ENCODE measurements at regions not wholly inside any gene's neighbourhood (a gene's known extent, or its start where the extent isn't known, plus 50 kb on each side); places are given as distances from the start of the nearest gene placed in this dataset.

GRCh38 chr6:9062596-9062995 lies 627.3 kb upstream of the SLC35B3 start:
- no peak for DNase-seq (ENCODE audit: low read depth)
- H3K4me3 ChIP-seq (ENCODE audit: control insufficient read depth, low read depth, low read length) = no peak overlapping the region
- TF ChIP-seq CTCF (conservative IDR thresholded peaks at IDR 0.05; ENCODE audit: control insufficient read depth, insufficient read depth, low read depth, low read length) = no peak

DNA sequence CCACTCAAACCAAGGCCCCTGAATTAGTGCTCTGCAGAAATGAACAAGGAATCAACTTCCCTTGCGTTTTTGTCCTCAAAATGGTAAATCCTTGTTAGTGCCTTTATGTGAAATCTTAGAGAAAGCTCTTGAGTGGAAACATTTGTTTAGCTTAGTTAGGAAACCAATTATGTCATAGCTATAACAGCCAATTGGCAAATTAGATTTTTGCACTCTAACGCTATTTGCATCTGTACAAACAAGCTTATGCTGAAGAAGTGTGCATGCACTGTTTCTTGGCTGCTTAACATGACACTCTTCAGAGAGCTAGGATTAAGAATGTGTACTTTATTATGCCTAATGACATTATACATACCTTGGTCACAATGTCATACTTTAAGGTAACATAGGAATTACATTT lies 622.6 kb upstream of the SLC35B3 start:
- H3K4me3 ChIP-seq (ENCODE audit: control insufficient read depth, low read depth, low read length) = no peak overlapping the region
- no peak for DNase-seq (ENCODE audit: low read depth)
- no peak for TF ChIP-seq CTCF (conservative IDR thresholded peaks at IDR 0.05; ENCODE audit: control insufficient read depth, insufficient read depth, low read depth, low read length)

DNA sequence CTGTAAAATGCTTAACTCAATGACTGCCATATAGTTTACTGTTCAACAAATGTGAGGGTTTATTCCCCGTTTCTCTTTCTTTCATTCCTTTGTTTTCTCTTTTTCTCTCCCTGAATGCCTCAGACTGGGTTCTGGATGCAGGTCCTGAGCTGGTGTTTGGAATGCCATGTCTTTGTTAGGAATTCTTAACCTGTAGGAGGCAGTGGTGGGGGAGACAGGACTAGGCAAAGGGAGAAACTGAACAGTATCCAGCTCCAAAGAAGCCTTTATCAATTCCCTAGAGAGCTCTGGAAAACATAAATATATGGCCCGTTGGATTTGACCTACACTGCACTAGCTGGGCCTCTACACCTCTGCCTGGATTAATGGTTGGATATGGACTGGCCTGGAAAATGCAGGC lies 621.2 kb upstream of the SLC35B3 start:
- H3K4me3 ChIP-seq (ENCODE audit: control insufficient read depth, low read depth, low read length) = no peak overlapping the region
- no peak for TF ChIP-seq CTCF (conservative IDR thresholded peaks at IDR 0.05; ENCODE audit: control insufficient read depth, insufficient read depth, low read depth, low read length)
- no peak for DNase-seq (ENCODE audit: low read depth)

GRCh38 chr6:9044426-9044825 lies 609.1 kb upstream of the SLC35B3 start:
- TF ChIP-seq CTCF (conservative IDR thresholded peaks at IDR 0.05; ENCODE audit: control insufficient read depth, insufficient read depth, low read depth, low read length) = no peak
- no peak overlapping the region for H3K4me3 ChIP-seq (ENCODE audit: control insufficient read depth, low read depth, low read length)

DNA sequence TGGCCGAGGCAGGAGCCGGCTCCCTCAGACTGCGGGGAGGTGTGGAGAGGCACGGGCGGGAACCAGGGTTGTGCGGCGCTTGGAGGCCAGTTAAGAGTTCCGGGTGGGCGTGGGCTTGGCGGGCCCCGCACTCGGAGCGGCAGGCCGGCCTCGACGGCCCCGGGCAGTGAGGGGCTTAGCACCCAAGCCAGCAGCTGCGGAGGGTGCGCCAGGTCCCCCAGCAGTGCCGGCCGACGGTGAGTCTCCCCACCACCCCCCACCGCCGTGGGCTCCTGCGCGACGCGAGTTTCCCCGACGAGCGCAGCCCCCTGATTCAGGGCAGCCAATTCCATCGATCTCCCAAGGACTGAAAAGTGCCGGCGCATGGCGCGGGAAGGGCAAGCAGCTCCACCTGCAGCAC lies 605.4 kb upstream of the SLC35B3 start:
- no peak for DNase-seq (ENCODE audit: low read depth)
- H3K4me3 ChIP-seq (ENCODE audit: control insufficient read depth, low read depth, low read length) = no peak overlapping the region

More at GRCh38 chr6:9044426-9044825, 609.1 kb upstream of the SLC35B3 start:
- no peak for DNase-seq (ENCODE audit: low read depth)

DNA sequence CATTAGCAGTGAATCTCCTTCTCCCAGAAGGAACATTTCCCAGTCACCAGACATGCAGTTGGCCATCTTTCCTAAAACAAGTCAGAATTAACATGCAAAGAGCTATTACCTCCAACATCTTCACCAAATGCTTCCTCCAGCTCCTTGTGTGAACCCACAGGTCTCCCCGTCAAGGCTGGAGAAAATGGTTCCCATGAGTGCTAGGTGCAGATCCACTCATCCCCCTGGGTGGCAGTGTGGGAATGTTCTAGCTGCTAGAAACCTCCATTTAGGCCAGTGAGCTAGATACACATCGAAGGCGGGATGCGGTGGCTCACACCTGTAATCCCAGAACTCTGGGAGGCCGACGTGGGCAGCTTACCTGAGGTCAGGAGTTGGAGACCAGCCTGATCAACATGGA lies 603.9 kb upstream of the SLC35B3 start:
- H3K4me3 ChIP-seq (ENCODE audit: control insufficient read depth, low read depth, low read length) = no peak overlapping the region
- DNase-seq (ENCODE audit: low read depth) = no peak
- no peak for TF ChIP-seq CTCF (conservative IDR thresholded peaks at IDR 0.05; ENCODE audit: control insufficient read depth, insufficient read depth, low read depth, low read length)

More for the DNA sequence above, 605.4 kb upstream of the SLC35B3 start:
- no peak for TF ChIP-seq CTCF (conservative IDR thresholded peaks at IDR 0.05; ENCODE audit: control insufficient read depth, insufficient read depth, low read depth, low read length)

DNA sequence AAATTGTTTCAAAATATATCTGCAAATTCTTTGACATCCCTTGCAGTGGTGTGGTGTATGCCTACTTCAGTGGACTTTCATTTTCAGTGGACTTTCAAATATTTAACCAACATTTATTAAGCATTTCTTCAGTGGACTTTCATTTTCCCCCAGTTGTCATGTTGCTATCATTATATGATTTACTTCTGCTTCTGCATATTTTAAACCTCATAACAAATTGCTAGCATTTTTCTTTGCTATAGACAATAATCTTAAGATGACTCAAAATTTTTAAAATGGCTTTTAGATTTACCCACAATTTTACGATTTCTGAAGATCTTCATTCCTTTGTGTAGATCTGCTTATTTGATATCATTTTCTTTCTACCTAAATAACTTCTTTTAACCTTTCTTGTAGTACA lies 592.7 kb upstream of the SLC35B3 start:
- no peak for TF ChIP-seq CTCF (conservative IDR thresholded peaks at IDR 0.05; ENCODE audit: control insufficient read depth, insufficient read depth, low read depth, low read length)
- no peak for DNase-seq (ENCODE audit: low read depth)
- no peak overlapping the region for H3K4me3 ChIP-seq (ENCODE audit: control insufficient read depth, low read depth, low read length)
